ENCODE measurements at regions not wholly inside any gene's neighbourhood (a gene's known extent, or its start where the extent isn't known, plus 50 kb on each side); places are given as distances from the start of the nearest gene placed in this dataset.

DNA sequence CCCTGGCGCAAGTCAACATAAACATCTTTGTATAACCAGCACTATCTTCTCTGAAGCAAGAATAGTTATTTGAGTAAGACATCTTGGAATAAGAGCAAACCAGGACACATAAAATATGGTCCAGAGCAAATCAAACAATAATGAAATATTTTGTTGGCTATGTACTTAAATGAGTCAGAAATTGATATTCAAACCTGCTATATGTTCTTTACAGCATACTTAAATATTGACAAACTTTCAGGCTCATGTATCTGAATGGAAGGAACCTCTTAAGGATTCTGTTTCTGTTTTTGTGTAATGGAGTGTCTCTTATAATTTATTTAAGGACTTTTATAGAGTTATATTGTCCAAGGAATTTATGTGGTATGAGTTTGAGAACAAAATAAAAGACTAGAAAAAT is 747.3 kb downstream of the EFNA5 start:
- TF ChIP-seq, protein P1, sequence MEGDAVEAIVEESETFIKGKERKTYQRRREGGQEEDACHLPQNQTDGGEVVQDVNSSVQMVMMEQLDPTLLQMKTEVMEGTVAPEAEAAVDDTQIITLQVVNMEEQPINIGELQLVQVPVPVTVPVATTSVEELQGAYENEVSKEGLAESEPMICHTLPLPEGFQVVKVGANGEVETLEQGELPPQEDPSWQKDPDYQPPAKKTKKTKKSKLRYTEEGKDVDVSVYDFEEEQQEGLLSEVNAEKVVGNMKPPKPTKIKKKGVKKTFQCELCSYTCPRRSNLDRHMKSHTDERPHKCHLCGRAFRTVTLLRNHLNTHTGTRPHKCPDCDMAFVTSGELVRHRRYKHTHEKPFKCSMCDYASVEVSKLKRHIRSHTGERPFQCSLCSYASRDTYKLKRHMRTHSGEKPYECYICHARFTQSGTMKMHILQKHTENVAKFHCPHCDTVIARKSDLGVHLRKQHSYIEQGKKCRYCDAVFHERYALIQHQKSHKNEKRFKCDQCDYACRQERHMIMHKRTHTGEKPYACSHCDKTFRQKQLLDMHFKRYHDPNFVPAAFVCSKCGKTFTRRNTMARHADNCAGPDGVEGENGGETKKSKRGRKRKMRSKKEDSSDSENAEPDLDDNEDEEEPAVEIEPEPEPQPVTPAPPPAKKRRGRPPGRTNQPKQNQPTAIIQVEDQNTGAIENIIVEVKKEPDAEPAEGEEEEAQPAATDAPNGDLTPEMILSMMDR (IDR thresholded peaks at IDR 0.05) = no peak
- no peak for TF ChIP-seq POLR2A (IDR thresholded peaks at IDR 0.05)
